SK-N-SH (cell line): ENCODE measurements at regions not wholly inside any gene's neighbourhood (a gene's known extent, or its start where the extent isn't known, plus 50 kb on each side); places are given as distances from the start of the nearest gene placed in this dataset.

Experiments used
- CTCF ChIA-PET: fragments of 300-600, 350-600 bp; formaldehyde crosslinking; extraction: SDS; loops from one replicate; lab custom pipeline; 2021; lab: Yijun Ruan, JAX
- POLR2A ChIA-PET: fragments of 350-600 bp; sonication (Branson Sonifier 250); formaldehyde crosslinking; extraction: SDS; loops from one replicate; lab custom pipeline; 2020; ENCODE audit warnings: antibody characterized with exemption, inconsistent platforms; lab: Yijun Ruan, JAX
- DNase-seq: peaks from one replicate; pipeline ENCODE4 v3.0.0; 2012
- H2AFZ ChIP-seq: fragments of 200-600 bp; sonication (generic); 2 replicates; pipeline ENCODE4 v1.8.1; 2016; ENCODE audit warnings: antibody characterized with exemption, mild to moderate bottlenecking, low read depth
- H3F3A ChIP-seq: fragments of 200-600 bp; sonication (generic); replicated peaks from 2 replicates; pipeline ENCODE3; 2016; ENCODE audit warnings: antibody characterized with exemption, mild to moderate bottlenecking; ENCODE audit not compliant: insufficient read depth
- H3K27ac ChIP-seq, 2 experiments: fragments of 200-500 bp in 1 of 2; fragments of 200-600 bp in 1 of 2; sonication (Bioruptor generic) in 1 of 2; sonication (generic), shearing (Covaris generic) in 1 of 2; 2 replicates each; pipeline versions ENCODE4 v1.5.1 to v1.6.1; 2014 to 2016; ENCODE audit warnings: low read depth in 2 of 2, inconsistent platforms in 1 of 2, low read length in 1 of 2, mild to moderate bottlenecking in 1 of 2, mixed read lengths in 1 of 2
- H3K27me3 ChIP-seq: fragments of 200-600 bp; sonication (generic), shearing (Covaris generic); 2 replicates; pipeline ENCODE4 v1.6.1; 2016; ENCODE audit warnings: mixed run types; ENCODE audit not compliant: insufficient read depth
- H3K36me3 ChIP-seq, 2 experiments: fragments of 200-500 bp in 1 of 2; fragments of 200-600 bp in 1 of 2; sonication (Bioruptor generic) in 1 of 2; sonication (generic) in 1 of 2; replicated peaks in 1 of 2; 2 replicates each; pipeline versions ENCODE3 to v1.5.1; 2014 to 2016; ENCODE audit warnings: low read length in 1 of 2, mild to moderate bottlenecking in 1 of 2; ENCODE audit not compliant: insufficient read depth in 2 of 2, control insufficient read depth in 1 of 2
- H3K4me1 ChIP-seq, 2 experiments: fragments of 200-500 bp in 1 of 2; fragments of 200-600 bp in 1 of 2; sonication (Bioruptor generic) in 1 of 2; sonication (generic), shearing (Covaris generic) in 1 of 2; 2 replicates each; pipeline versions ENCODE4 v1.5.1 to v1.6.1; 2014 to 2016; ENCODE audit warnings: low read depth in 1 of 2, low read length in 1 of 2, mixed run types in 1 of 2; ENCODE audit not compliant: insufficient read depth in 2 of 2, control insufficient read depth in 1 of 2
- H3K4me2 ChIP-seq: fragments of 200-600 bp; sonication (generic), shearing (Covaris generic); 2 replicates; pipeline ENCODE4 v1.6.1; 2017; ENCODE audit warnings: mixed run types
- H3K4me3 ChIP-seq, 2 experiments: fragments of 200-500 bp in 1 of 2; fragments of 200-600 bp in 1 of 2; sonication (Bioruptor generic) in 1 of 2; sonication (generic), shearing (Covaris generic) in 1 of 2; 2 replicates each; pipeline versions ENCODE4 v1.5.1 to v1.8.1; 2014 to 2016; ENCODE audit warnings: low read depth in 2 of 2, inconsistent platforms in 1 of 2, low read length in 1 of 2, mild to moderate bottlenecking in 1 of 2, mixed read lengths in 1 of 2, moderate library complexity in 1 of 2
- H3K79me2 ChIP-seq: fragments of 200-600 bp; sonication (generic); 2 replicates; pipeline ENCODE4 v1.8.1; 2017; ENCODE audit warnings: mild to moderate bottlenecking; ENCODE audit not compliant: insufficient read depth
- H3K9ac ChIP-seq: fragments of 200-600 bp; sonication (generic); 2 replicates; pipeline ENCODE4 v1.6.1; 2017; ENCODE audit warnings: mixed run types
- H3K9me2 ChIP-seq: fragments of 200-600 bp; sonication (generic); 2 replicates; pipeline ENCODE4 v1.6.1; 2017; ENCODE audit warnings: mixed run types
- H3K9me3 ChIP-seq: fragments of 200-600 bp; sonication (generic); 2 replicates; pipeline ENCODE4 v1.6.1; 2017; ENCODE audit warnings: mixed run types, mild to moderate bottlenecking, moderate library complexity
- H4K20me1 ChIP-seq: fragments of 200-600 bp; sonication (generic); 2 replicates; pipeline ENCODE4 v1.6.1; 2017; ENCODE audit warnings: mild to moderate bottlenecking, mixed run types; ENCODE audit not compliant: insufficient read depth
- EP300 ChIP-seq, 2 experiments: IDR thresholded peaks; 2 replicates each; pipeline versions ENCODE4 v1.4.0 to v1.6.1; 2012; ENCODE audit warnings: borderline replicate concordance in 1 of 2, low read depth in 1 of 2, low read length in 1 of 2
- EZH2phosphoT487 ChIP-seq: fragments of 200-600 bp; sonication (generic); IDR thresholded peaks from 2 replicates; pipeline ENCODE4 v1.6.1; 2017; ENCODE audit warnings: low read depth, mixed run types, mild to moderate bottlenecking, antibody characterized with exemption, moderate library complexity, borderline replicate concordance
- FOSL2 ChIP-seq: IDR thresholded peaks from 2 replicates; pipeline ENCODE4 v1.4.0; 2012; ENCODE audit warnings: low read depth, mild to moderate bottlenecking, moderate library complexity, borderline replicate concordance
- GABPA ChIP-seq: IDR thresholded peaks from 2 replicates; pipeline ENCODE4 v1.4.0; 2012; ENCODE audit warnings: low read depth, mild to moderate bottlenecking
- GATA2 ChIP-seq: sonication (generic); formaldehyde crosslinking; IDR thresholded peaks from 2 replicates; pipeline ENCODE4 v1.5.0; 2020; ENCODE audit warnings: mild to moderate bottlenecking, missing genetic modification reagents
- NRF1 ChIP-seq: IDR thresholded peaks from 2 replicates; pipeline ENCODE4 v1.6.1; 2012; ENCODE audit warnings: low read depth, mild to moderate bottlenecking, low read length
- RFX5 ChIP-seq: IDR thresholded peaks from 2 replicates; pipeline ENCODE4 v1.6.1; 2012; ENCODE audit warnings: mild to moderate bottlenecking, improper control_type of control experiment, low read length
- RXRA ChIP-seq: IDR thresholded peaks from 2 replicates; pipeline ENCODE4 v1.4.0; 2012; ENCODE audit warnings: low read depth, mild to moderate bottlenecking, borderline replicate concordance
- SIN3A ChIP-seq: IDR thresholded peaks from 2 replicates; pipeline ENCODE4 v1.6.1; 2012; ENCODE audit warnings: low read depth, mild to moderate bottlenecking, low read length, moderate library complexity, borderline replicate concordance
- TAF1 ChIP-seq: IDR thresholded peaks from 2 replicates; pipeline ENCODE4 v1.6.1; 2012; ENCODE audit warnings: low read depth, mild to moderate bottlenecking, low read length, moderate library complexity, borderline replicate concordance
- WGBS: methylation state at CpG from one replicate; pipeline ENCODE4 v1.1.6; 2017; ENCODE audit warnings: low lambda C conversion rate; 5-methylcytosine and 5-hydroxymethylcytosine counted together
- TF ChIP-seq, protein P1 (sequence below): IDR thresholded peaks from 2 replicates; pipeline ENCODE4 v1.6.1; 2012; ENCODE audit warnings: mild to moderate bottlenecking, low read depth, low read length, moderate library complexity
- TF ChIP-seq, protein P2 (sequence below): fragments of 200-600 bp; sonication (generic); IDR thresholded peaks from 2 replicates; pipeline ENCODE4 v1.6.1; 2017; ENCODE audit warnings: antibody characterized with exemption, mild to moderate bottlenecking, moderate library complexity

DNA sequence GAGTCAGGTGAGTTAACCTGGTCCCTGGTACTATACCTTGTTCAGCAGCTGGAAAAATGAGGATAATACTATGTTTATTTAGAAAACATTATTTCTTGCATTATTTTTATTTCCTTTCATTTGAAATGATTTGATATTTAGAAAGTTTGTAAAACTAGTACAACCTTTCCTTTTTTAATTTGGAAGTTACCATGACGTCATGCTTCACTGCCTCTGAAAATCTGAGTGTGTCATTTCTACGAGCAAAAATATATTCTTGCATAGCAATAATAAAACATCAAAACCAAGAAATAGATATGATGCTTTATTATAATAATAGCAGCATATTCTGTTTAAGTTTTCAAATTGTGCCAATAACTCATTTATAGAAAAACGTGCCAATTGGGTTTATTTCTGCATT is 1445.0 kb upstream of the RAG2 start (continued):
- no peak for TF ChIP-seq EZH2phosphoT487
- no peak for TF ChIP-seq EP300 (IDR thresholded peaks at IDR 0.05; ENCODE audit: borderline replicate concordance in 1 of 2, low read depth in 1 of 2, low read length in 1 of 2)
- TF ChIP-seq FOSL2: no peak
- TF ChIP-seq GABPA: no peak

DNA sequence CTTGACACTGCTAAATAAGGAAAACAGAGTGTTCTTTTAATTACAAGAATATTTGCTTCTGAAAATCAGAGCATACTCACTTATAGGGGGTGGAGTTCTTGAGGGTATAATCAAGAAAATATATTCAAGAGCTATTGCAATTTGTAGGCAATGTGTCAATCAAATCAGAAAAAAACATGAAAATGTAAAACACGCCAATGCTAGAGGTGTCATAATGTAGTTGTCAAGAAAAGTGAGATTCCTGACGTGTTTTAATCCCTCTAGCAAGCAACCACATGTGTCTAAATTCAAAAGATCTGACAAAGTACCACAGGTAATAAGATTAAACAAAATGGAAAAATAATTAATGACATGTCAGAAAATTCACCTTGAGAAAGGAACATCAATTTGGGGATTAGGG is 1440.7 kb upstream of the RAG2 start:
- H3K9me2 ChIP-seq: no peaks in the 10 kb centered on the region
- no peaks in the 10 kb centered on the region for H4K20me1 ChIP-seq
- H3K9me3 ChIP-seq: no peaks in the 10 kb centered on the region
- WGBS: 27% methylated on average over 2 of the region's 2 CpGs
- no peaks in the 10 kb centered on the region for H3F3A ChIP-seq
- no peaks in the 10 kb centered on the region for H3K36me3 ChIP-seq
- DNase-seq: no peak
- H3K79me2 ChIP-seq: no peaks in the 10 kb centered on the region
- H3K9ac ChIP-seq: no peak overlapping the region
- no peaks in the 10 kb centered on the region for H3K4me1 ChIP-seq
- H3K4me2 ChIP-seq: no peak overlapping the region
- POLR2A ChIA-PET: no interaction called here
- H2AFZ ChIP-seq: no peak overlapping the region
- no peak overlapping the region for H3K27ac ChIP-seq
- TF ChIP-seq, protein P1, sequence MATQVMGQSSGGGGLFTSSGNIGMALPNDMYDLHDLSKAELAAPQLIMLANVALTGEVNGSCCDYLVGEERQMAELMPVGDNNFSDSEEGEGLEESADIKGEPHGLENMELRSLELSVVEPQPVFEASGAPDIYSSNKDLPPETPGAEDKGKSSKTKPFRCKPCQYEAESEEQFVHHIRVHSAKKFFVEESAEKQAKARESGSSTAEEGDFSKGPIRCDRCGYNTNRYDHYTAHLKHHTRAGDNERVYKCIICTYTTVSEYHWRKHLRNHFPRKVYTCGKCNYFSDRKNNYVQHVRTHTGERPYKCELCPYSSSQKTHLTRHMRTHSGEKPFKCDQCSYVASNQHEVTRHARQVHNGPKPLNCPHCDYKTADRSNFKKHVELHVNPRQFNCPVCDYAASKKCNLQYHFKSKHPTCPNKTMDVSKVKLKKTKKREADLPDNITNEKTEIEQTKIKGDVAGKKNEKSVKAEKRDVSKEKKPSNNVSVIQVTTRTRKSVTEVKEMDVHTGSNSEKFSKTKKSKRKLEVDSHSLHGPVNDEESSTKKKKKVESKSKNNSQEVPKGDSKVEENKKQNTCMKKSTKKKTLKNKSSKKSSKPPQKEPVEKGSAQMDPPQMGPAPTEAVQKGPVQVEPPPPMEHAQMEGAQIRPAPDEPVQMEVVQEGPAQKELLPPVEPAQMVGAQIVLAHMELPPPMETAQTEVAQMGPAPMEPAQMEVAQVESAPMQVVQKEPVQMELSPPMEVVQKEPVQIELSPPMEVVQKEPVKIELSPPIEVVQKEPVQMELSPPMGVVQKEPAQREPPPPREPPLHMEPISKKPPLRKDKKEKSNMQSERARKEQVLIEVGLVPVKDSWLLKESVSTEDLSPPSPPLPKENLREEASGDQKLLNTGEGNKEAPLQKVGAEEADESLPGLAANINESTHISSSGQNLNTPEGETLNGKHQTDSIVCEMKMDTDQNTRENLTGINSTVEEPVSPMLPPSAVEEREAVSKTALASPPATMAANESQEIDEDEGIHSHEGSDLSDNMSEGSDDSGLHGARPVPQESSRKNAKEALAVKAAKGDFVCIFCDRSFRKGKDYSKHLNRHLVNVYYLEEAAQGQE: no peak
- TF ChIP-seq TAF1: no peak
- TF ChIP-seq GATA2 (CRISPR knock-in tag): no peak
- TF ChIP-seq, protein P2, sequence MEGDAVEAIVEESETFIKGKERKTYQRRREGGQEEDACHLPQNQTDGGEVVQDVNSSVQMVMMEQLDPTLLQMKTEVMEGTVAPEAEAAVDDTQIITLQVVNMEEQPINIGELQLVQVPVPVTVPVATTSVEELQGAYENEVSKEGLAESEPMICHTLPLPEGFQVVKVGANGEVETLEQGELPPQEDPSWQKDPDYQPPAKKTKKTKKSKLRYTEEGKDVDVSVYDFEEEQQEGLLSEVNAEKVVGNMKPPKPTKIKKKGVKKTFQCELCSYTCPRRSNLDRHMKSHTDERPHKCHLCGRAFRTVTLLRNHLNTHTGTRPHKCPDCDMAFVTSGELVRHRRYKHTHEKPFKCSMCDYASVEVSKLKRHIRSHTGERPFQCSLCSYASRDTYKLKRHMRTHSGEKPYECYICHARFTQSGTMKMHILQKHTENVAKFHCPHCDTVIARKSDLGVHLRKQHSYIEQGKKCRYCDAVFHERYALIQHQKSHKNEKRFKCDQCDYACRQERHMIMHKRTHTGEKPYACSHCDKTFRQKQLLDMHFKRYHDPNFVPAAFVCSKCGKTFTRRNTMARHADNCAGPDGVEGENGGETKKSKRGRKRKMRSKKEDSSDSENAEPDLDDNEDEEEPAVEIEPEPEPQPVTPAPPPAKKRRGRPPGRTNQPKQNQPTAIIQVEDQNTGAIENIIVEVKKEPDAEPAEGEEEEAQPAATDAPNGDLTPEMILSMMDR: no peak
- no peak for TF ChIP-seq NRF1
- TF ChIP-seq SIN3A: no peak
- no peak for TF ChIP-seq RXRA
- TF ChIP-seq RFX5: no peak
- CTCF ChIA-PET: no interaction called here
- no peak overlapping the region for H3K4me3 ChIP-seq
- no peaks in the 10 kb centered on the region for H3K27me3 ChIP-seq
